AG04450 (cell line): ENCODE measurements at regions not wholly inside any gene's neighbourhood (a gene's known extent, or its start where the extent isn't known, plus 50 kb on each side); places are given as distances from the start of the nearest gene placed in this dataset.

Experiments
- CTCF ChIA-PET: fragments of 300-600, 350-600 bp; formaldehyde crosslinking; extraction: SDS; loops from one replicate; lab custom pipeline; 2022; ENCODE audit warnings: antibody characterized with exemption, inconsistent platforms; lab: Charles Lee
- POLR2A ChIA-PET: fragments of 350-600 bp; formaldehyde crosslinking; extraction: SDS; loops from one replicate; lab custom pipeline; 2021; ENCODE audit warnings: antibody characterized with exemption, inconsistent platforms; lab: Yijun Ruan, JAX
- DNase-seq: peaks from one replicate; pipeline ENCODE4 v3.0.0-alpha.2; 2011; ENCODE audit warnings: low read depth, low spot score
- H3K27ac ChIP-seq: one replicate; pipeline ENCODE4 v1.5.1; 2012; ENCODE audit warnings: low read depth, low read length, control low read depth
- H3K27me3 ChIP-seq: one replicate; pipeline ENCODE4 v1.6.0; 2012; ENCODE audit warnings: low read length; ENCODE audit not compliant: control insufficient read depth, insufficient read depth
- H3K4me3 ChIP-seq: 2 replicates; pipeline ENCODE4 v1.5.1; 2011; ENCODE audit warnings: mild to moderate bottlenecking, low read depth, low read length, control low read depth
- H3K9me3 ChIP-seq: 2 replicates; pipeline ENCODE4 v1.5.1; 2012; ENCODE audit warnings: low read length; ENCODE audit not compliant: control insufficient read depth, insufficient read depth
- CTCF ChIP-seq: IDR thresholded peaks from 2 replicates; pipeline ENCODE4 v1.5.1; 2011; ENCODE audit warnings: low read depth, low read length, control low read depth, inconsistent platforms

- Histone ChIP-seq H3K27me3 (no peaks in the 10 kb centered on the region), H3K9me3 (peaks cover 12% of the 10 kb centered on the region), H3K27ac (no peak overlapping the region), H3K4me3 (no peak overlapping the region)
- no peak for DNase-seq
- ChIA-PET CTCF (no interaction called here), POLR2A (no interaction called here)
- TF ChIP-seq CTCF = no peak
Observed at GRCh38 chr4:45455217-45455616, 668.6 kb downstream of the GABRG1 start.

GRCh38 chr4:45453258-45453853 is 670.5 kb downstream of the GABRG1 start:
- Histone ChIP-seq H3K4me3 (no peak overlapping the region), H3K27me3 (no peaks in the 10 kb centered on the region), H3K27ac (no peak overlapping the region), H3K9me3 (peaks cover 12% of the 10 kb centered on the region)
- DNase-seq = no peak
- TF ChIP-seq CTCF = 0 out of 2 replicates have a peak, but pooled peaks have one; percentile 15
- POLR2A ChIA-PET = no interaction called here
- CTCF ChIA-PET = interaction anchor here (1.5 kb wide), 1 partner anchor 1194 kb away, joined by 4 read pairs; no protein-coding TSS in a partner anchor

- no peak for DNase-seq
Observed at GRCh38 chr4:45442466-45442865, 681.4 kb downstream of the GABRG1 start.

GRCh38 chr4:45438047-45438446 is 685.8 kb downstream of the GABRG1 start:
- no peaks in the 10 kb centered on the region for H3K9me3 ChIP-seq
- H3K27ac ChIP-seq = no peak overlapping the region
- POLR2A ChIA-PET = no interaction called here
- no peak for TF ChIP-seq CTCF
- DNase-seq = no peak
- H3K27me3 ChIP-seq = no peaks in the 10 kb centered on the region
- CTCF ChIA-PET = no interaction called here
- H3K4me3 ChIP-seq = no peak overlapping the region

More at GRCh38 chr4:45442466-45442865, 681.4 kb downstream of the GABRG1 start:
- Histone ChIP-seq H3K4me3 (no peak overlapping the region), H3K27ac (no peak overlapping the region), H3K27me3 (no peaks in the 10 kb centered on the region), H3K9me3 (no peaks in the 10 kb centered on the region)
- POLR2A ChIA-PET = no interaction called here
- CTCF ChIA-PET = no interaction called here
- TF ChIP-seq CTCF = 0 out of 2 replicates have a peak, but pooled peaks have one; percentile 1

- POLR2A ChIA-PET = no interaction called here
- Histone ChIP-seq H3K9me3 (no peaks in the 10 kb centered on the region), H3K27me3 (no peaks in the 10 kb centered on the region), H3K4me3 (no peak overlapping the region), H3K27ac (no peak overlapping the region)
- no peak for DNase-seq
- TF ChIP-seq CTCF = no peak
- CTCF ChIA-PET = no interaction called here
Observed at GRCh38 chr4:45437381-45437780, 686.5 kb downstream of the GABRG1 start.
